K562 (cell line): ENCODE measurements at regions not wholly inside any gene's neighbourhood (a gene's known extent, or its start where the extent isn't known, plus 50 kb on each side); places are given as distances from the start of the nearest gene placed in this dataset.

ENCODE experiments used
- ADNP ChIP-seq: fragments of 200-800 bp; sonication (Bioruptor generic); IDR thresholded peaks from 2 replicates; pipeline ENCODE4 v1.6.1; 2016; ENCODE audit warnings: missing genetic modification characterization, missing compliant biosample characterization
- ARID1B ChIP-seq: fragments of 450-650 bp; IDR thresholded peaks from 2 replicates; pipeline ENCODE4 v1.6.1; 2016; ENCODE audit warnings: antibody characterized with exemption, mild to moderate bottlenecking, inconsistent platforms
- BCOR ChIP-seq: fragments of 450-650 bp; IDR thresholded peaks from 2 replicates; pipeline ENCODE4 v1.6.1; 2016
- BMI1 ChIP-seq: fragments of 150-350 bp; IDR thresholded peaks from 2 replicates; pipeline ENCODE4 v1.6.1; 2014; ENCODE audit warnings: low read length
- CHD1 ChIP-seq: fragments of 200-600 bp; sonication (generic); IDR thresholded peaks from one replicate; pipeline ENCODE4 v1.6.1; 2012; ENCODE audit warnings: mild to moderate bottlenecking, moderate library complexity, low read length, inconsistent platforms
- COPS2 ChIP-seq: fragments of 450-650 bp; conservative IDR thresholded peaks from 2 replicates; pipeline ENCODE4 v1.6.1; 2016; ENCODE audit warnings: mild to moderate bottlenecking, moderate library complexity
- DPF2 ChIP-seq: fragments of 450-650 bp; IDR thresholded peaks from 2 replicates; pipeline ENCODE4 v1.6.1; 2016
- LEF1 ChIP-seq: fragments of 450-650 bp; IDR thresholded peaks from 2 replicates; pipeline ENCODE4 v1.6.1; 2016; ENCODE audit warnings: mild to moderate bottlenecking
- MAFF ChIP-seq: IDR thresholded peaks from 2 replicates; pipeline ENCODE4 v1.6.1; 2012; ENCODE audit warnings: low read length, improper control_type of control experiment
- MTA3 ChIP-seq: fragments of 450-650 bp; formaldehyde crosslinking; IDR thresholded peaks from 2 replicates; pipeline ENCODE4 v1.6.1; 2017; ENCODE audit warnings: mild to moderate bottlenecking, borderline replicate concordance
- NCOA6 ChIP-seq: fragments of 450-650 bp; IDR thresholded peaks from 2 replicates; pipeline ENCODE4 v1.6.1; 2017; ENCODE audit warnings: mild to moderate bottlenecking
- PBX2 ChIP-seq, 2 experiments: IDR thresholded peaks in 1 of 2; conservative IDR thresholded peaks in 1 of 2; 2 replicates each; pipeline ENCODE4 v1.6.1; 2016; ENCODE audit warnings: low read depth in 2 of 2, mild to moderate bottlenecking in 1 of 2, missing compliant biosample characterization in 1 of 2, missing genetic modification characterization in 1 of 2, moderate library complexity in 1 of 2
- SIN3B ChIP-seq: fragments of 450-650 bp; IDR thresholded peaks from 2 replicates; pipeline ENCODE4 v1.6.1; 2017; ENCODE audit warnings: low read depth, mild to moderate bottlenecking, moderate library complexity
- THRA ChIP-seq: fragments of 450-650 bp; IDR thresholded peaks from 2 replicates; pipeline ENCODE4 v1.6.1; 2017; ENCODE audit warnings: mild to moderate bottlenecking, moderate library complexity
- THRAP3 ChIP-seq: fragments of 450-650 bp; IDR thresholded peaks from 2 replicates; pipeline ENCODE4 v1.6.1; 2016; ENCODE audit warnings: mild to moderate bottlenecking, inconsistent platforms, borderline replicate concordance
- THRB ChIP-seq: fragments of 450-650 bp; formaldehyde crosslinking; conservative IDR thresholded peaks from 2 replicates; pipeline ENCODE4 v1.4.0; 2022; ENCODE audit warnings: mild to moderate bottlenecking, missing genetic modification characterization
- U2AF2 ChIP-seq: fragments of 200-400 bp; formaldehyde crosslinking; optimal IDR thresholded peaks from 2 replicates; pipeline ENCODE3; 2017; ENCODE audit warnings: low read depth, mild to moderate bottlenecking, low read length
- ZNF134 ChIP-seq: fragments of 250-450 bp; sonication (Bioruptor Pico); conservative IDR thresholded peaks from 2 replicates; pipeline ENCODE4 v1.4.0; 2020
- ZNF707 ChIP-seq: fragments of 250-450 bp; sonication (Bioruptor Pico); conservative IDR thresholded peaks from 2 replicates; pipeline ENCODE4 v1.8.0; 2022; ENCODE audit warnings: inconsistent platforms, mild to moderate bottlenecking, moderate library complexity
- TF ChIP-seq, protein P1 (sequence below): sonication (generic); formaldehyde crosslinking; IDR thresholded peaks from 2 replicates; pipeline ENCODE4 v1.8.0; 2022; ENCODE audit warnings: mild to moderate bottlenecking, missing genetic modification reagents, borderline replicate concordance

GRCh38 chr4:184534511-184535391, 60.4 kb upstream of the IRF2 start (continued):
- TF ChIP-seq BMI1 (no peak), SIN3B (no peak), BCOR (no peak), ARID1B (peak; percentile 67), MAFF (peak; percentile 56; the same call in 1 of the 2 replicates), LEF1 (no peak), THRAP3 (no peak), THRA (no peak), DPF2 (peak; percentile 68), U2AF2 (no peak), NCOA6 (no peak), THRB (CRISPR knock-in tag) (no peak), ZNF134 (no peak), ZNF707 (CRISPR knock-in tag) (no peak), PBX2 (CRISPR knock-in tag; IDR thresholded peaks at IDR 0.05; ENCODE audit: low read depth) (no peak), PBX2 (tag; conservative IDR thresholded peaks at IDR 0.05; ENCODE audit: low read depth) (peak; percentile 55; the same call in 1 of the 2 replicates), ADNP (tag) (peak; percentile 24; the same call in 1 of the 2 replicates), COPS2 (no peak), CHD1 (no peak), MTA3 (no peak)
- TF ChIP-seq, protein P1, sequence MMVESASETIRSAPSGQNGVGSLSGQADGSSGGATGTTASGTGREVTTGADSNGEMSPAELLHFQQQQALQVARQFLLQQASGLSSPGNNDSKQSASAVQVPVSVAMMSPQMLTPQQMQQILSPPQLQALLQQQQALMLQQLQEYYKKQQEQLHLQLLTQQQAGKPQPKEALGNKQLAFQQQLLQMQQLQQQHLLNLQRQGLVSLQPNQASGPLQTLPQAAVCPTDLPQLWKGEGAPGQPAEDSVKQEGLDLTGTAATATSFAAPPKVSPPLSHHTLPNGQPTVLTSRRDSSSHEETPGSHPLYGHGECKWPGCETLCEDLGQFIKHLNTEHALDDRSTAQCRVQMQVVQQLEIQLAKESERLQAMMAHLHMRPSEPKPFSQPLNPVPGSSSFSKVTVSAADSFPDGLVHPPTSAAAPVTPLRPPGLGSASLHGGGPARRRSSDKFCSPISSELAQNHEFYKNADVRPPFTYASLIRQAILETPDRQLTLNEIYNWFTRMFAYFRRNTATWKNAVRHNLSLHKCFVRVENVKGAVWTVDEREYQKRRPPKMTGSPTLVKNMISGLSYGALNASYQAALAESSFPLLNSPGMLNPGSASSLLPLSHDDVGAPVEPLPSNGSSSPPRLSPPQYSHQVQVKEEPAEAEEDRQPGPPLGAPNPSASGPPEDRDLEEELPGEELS = no peak
